CD4-positive, alpha-beta T cell (primary cell): ENCODE measurements at regions not wholly inside any gene's neighbourhood (a gene's known extent, or its start where the extent isn't known, plus 50 kb on each side); places are given as distances from the start of the nearest gene placed in this dataset.

Source experiments
- ATAC-seq: fragments of 200-7000 bp; cut with Tn5 transposase; one replicate; pipeline ENCODE4 v1.10.0; 2022; ENCODE audit warnings: mild to moderate bottlenecking; ENCODE audit not compliant: poor library complexity
- CTCF ChIA-PET: fragments of 350-600 bp; sonication (Branson Sonifier 250); formaldehyde crosslinking; loops from one replicate; lab custom pipeline; 2021; ENCODE audit warnings: antibody characterized with exemption, inconsistent platforms; lab: Charles Lee
- POLR2A ChIA-PET: fragments of 350-600 bp; sonication (Branson Sonifier 250); formaldehyde crosslinking; loops from one replicate; lab custom pipeline; 2021; ENCODE audit warnings: antibody characterized with exemption, inconsistent platforms; lab: Charles Lee
- DNase-seq, 14 experiments: peaks; one replicate each; pipeline ENCODE4 v3.0.0-alpha.2; 2013 to 2020; ENCODE audit warnings: mixed read lengths in 2 of 14
- H3K27ac ChIP-seq, 2 donors: one replicate each; pipeline versions ENCODE4 v1.5.1 to v1.7.0; 2013; ENCODE audit warnings: low read length in 2 of 2, low read depth in 1 of 2, mild to moderate bottlenecking in 1 of 2
- H3K27me3 ChIP-seq, 2 experiments: 1 replicate in 1 of 2; 2 replicates in 1 of 2; pipeline versions ENCODE4 v1.6.1 to v1.7.0; 2013; ENCODE audit warnings: low read length in 2 of 2, control low read depth in 1 of 2, mild to moderate bottlenecking in 1 of 2, moderate library complexity in 1 of 2; ENCODE audit not compliant: insufficient read depth in 2 of 2, control insufficient read depth in 1 of 2
- H3K36me3 ChIP-seq: one replicate; pipeline ENCODE4 v1.6.1; 2013; ENCODE audit warnings: low read length, control low read depth; ENCODE audit not compliant: insufficient read depth
- H3K4me1 ChIP-seq: one replicate; pipeline ENCODE4 v1.6.1; 2013; ENCODE audit warnings: low read length, control low read depth; ENCODE audit not compliant: insufficient read depth
- H3K4me3 ChIP-seq: one replicate; pipeline ENCODE4 v1.5.1; 2013; ENCODE audit warnings: mild to moderate bottlenecking, low read length, moderate library complexity
- H3K9me3 ChIP-seq, 2 experiments: 1 replicate in 1 of 2; 2 replicates in 1 of 2; pipeline versions ENCODE4 v1.6.1 to v1.7.0; 2013; ENCODE audit warnings: low read length in 2 of 2, mild to moderate bottlenecking in 2 of 2, control low read depth in 1 of 2, moderate library complexity in 1 of 2; ENCODE audit not compliant: control insufficient read depth in 1 of 2, insufficient read depth in 1 of 2
- H3K27ac Mint-ChIP-seq: one replicate; pipeline ENCODE4 v1.8.0; 2020; ENCODE audit warnings: mixed read lengths
- H3K27me3 Mint-ChIP-seq: one replicate; pipeline ENCODE4 v1.8.0; 2021; ENCODE audit warnings: mixed read lengths
- H3K36me3 Mint-ChIP-seq: one replicate; pipeline ENCODE4 v1.8.0; 2021; ENCODE audit warnings: low read depth, mixed read lengths
- H3K4me1 Mint-ChIP-seq: one replicate; pipeline ENCODE4 v1.8.0; 2021; ENCODE audit warnings: low read depth, mixed read lengths
- H3K4me3 Mint-ChIP-seq: one replicate; pipeline ENCODE4 v1.8.0; 2020; ENCODE audit warnings: mild to moderate bottlenecking, mixed read lengths
- H3K9me3 Mint-ChIP-seq: one replicate; pipeline ENCODE4 v1.8.0; 2020; ENCODE audit warnings: mixed read lengths
- CTCF ChIP-seq: fragments of 200-600 bp; IDR thresholded peaks from one replicate; pipeline ENCODE4 v1.8.0; 2022; ENCODE audit warnings: antibody characterized with exemption, mild to moderate bottlenecking
- intact Hi-C, 2 experiments: fragments of 100-400 bp; cut with DNase I in 1 of 2; cut with micrococcal nuclease in 1 of 2; formaldehyde crosslinking; loops; one replicate each; pipeline versions ENCODE4 v1.15.1 to v1.9.0; 2023 to 2025; cut with DNase I, micrococcal nuclease

- intact Hi-C loops = no loop called here
- no peaks in the 10 kb centered on the region for H3K27me3 ChIP-seq
- no peaks in the 10 kb centered on the region for H3K36me3 ChIP-seq
- Mint-ChIP-seq H3K9me3 (no peaks in the 10 kb centered on the region), H3K4me3 (no peak overlapping the region), H3K36me3 (no peaks in the 10 kb centered on the region), H3K27ac (no peak overlapping the region), H3K27me3 (no peaks in the 10 kb centered on the region), H3K4me1 (no peaks in the 10 kb centered on the region)
- DNase-seq (no peak), ATAC-seq (no peak)
- no peaks in the 10 kb centered on the region for H3K4me1 ChIP-seq
- no peak overlapping the region for H3K4me3 ChIP-seq
- ChIA-PET CTCF (interaction anchor here (1.1 kb wide), 1 partner anchor 67 kb away, joined by 3 read pairs; no protein-coding TSS in a partner anchor), POLR2A (no interaction called here)
- TF ChIP-seq CTCF = no peak
- no peaks in the 10 kb centered on the region for H3K9me3 ChIP-seq
- H3K27ac ChIP-seq = no peak overlapping the region
These were observed 569.2 kb upstream of the RGMA start for GRCh38 chr15:93658026-93658816.

- Histone ChIP-seq H3K9me3 (no peaks in the 10 kb centered on the region), H3K36me3 (no peaks in the 10 kb centered on the region), H3K4me3 (no peak overlapping the region), H3K27me3 (no peaks in the 10 kb centered on the region), H3K4me1 (no peaks in the 10 kb centered on the region), H3K27ac (no peak overlapping the region)
- DNase-seq = no peak
- Mint-ChIP-seq H3K27me3 (peaks cover 6% of the 10 kb centered on the region), H3K4me1 (no peaks in the 10 kb centered on the region), H3K9me3 (peaks cover 3% of the 10 kb centered on the region), H3K36me3 (no peaks in the 10 kb centered on the region), H3K4me3 (no peak overlapping the region), H3K27ac (no peak overlapping the region)
- ChIA-PET POLR2A (no interaction called here), CTCF (no interaction called here)
- no peak for ATAC-seq
- TF ChIP-seq CTCF = no peak
- intact Hi-C loops = no loop called here
These were observed 567.0 kb upstream of the RGMA start for GRCh38 chr15:93656041-93656440.

- no peaks in the 10 kb centered on the region for H3K36me3 ChIP-seq
- H3K36me3 Mint-ChIP-seq = no peaks in the 10 kb centered on the region
- no peaks in the 10 kb centered on the region for H3K27me3 ChIP-seq
- no peak overlapping the region for H3K27ac ChIP-seq
- intact Hi-C loops = no loop called here
- no peaks in the 10 kb centered on the region for H3K4me1 Mint-ChIP-seq
- H3K4me3 Mint-ChIP-seq = no peak overlapping the region
- no peak for TF ChIP-seq CTCF
- H3K4me3 ChIP-seq = no peak overlapping the region
- no peak overlapping the region for H3K27ac Mint-ChIP-seq
- H3K9me3 ChIP-seq = no peaks in the 10 kb centered on the region
- H3K4me1 ChIP-seq = no peaks in the 10 kb centered on the region
- ChIA-PET CTCF (no interaction called here), POLR2A (no interaction called here)
- H3K27me3 Mint-ChIP-seq = peaks cover 6% of the 10 kb centered on the region
- H3K9me3 Mint-ChIP-seq = peaks cover 3% of the 10 kb centered on the region
- DNase-seq (no peak), ATAC-seq (no peak)
These were observed 560.8 kb upstream of the RGMA start for GRCh38 chr15:93649691-93650235.
